NT2/D1 (cell line): ENCODE measurements at regions not wholly inside any gene's neighbourhood (a gene's known extent, or its start where the extent isn't known, plus 50 kb on each side); places are given as distances from the start of the nearest gene placed in this dataset.

Source experiments
- DNase-seq: peaks from one replicate; pipeline ENCODE4 v3.0.0-alpha.2; 2011; ENCODE audit warnings: low read depth, low spot score
- H3K27me3 ChIP-seq: 2 replicates; pipeline ENCODE4 v1.6.0; 2011; ENCODE audit warnings: mild to moderate bottlenecking; ENCODE audit not compliant: insufficient read length, insufficient read depth
- H3K36me3 ChIP-seq: 2 replicates; pipeline ENCODE4 v1.6.1; 2011; ENCODE audit warnings: mild to moderate bottlenecking, low read length, mixed read lengths; ENCODE audit not compliant: insufficient read depth, insufficient read length
- H3K4me1 ChIP-seq: 2 replicates; pipeline ENCODE4 v1.5.1; 2011; ENCODE audit not compliant: insufficient read depth, insufficient read length
- H3K4me3 ChIP-seq: 2 replicates; pipeline ENCODE4 v1.5.1; 2011; ENCODE audit warnings: low read depth; ENCODE audit not compliant: insufficient read length
- H3K9ac ChIP-seq: 2 replicates; pipeline ENCODE4 v1.6.0; 2011; ENCODE audit warnings: low read depth; ENCODE audit not compliant: insufficient read length
- H3K9me3 ChIP-seq: 2 replicates; pipeline ENCODE4 v1.5.1; 2011; ENCODE audit warnings: mild to moderate bottlenecking, low read length; ENCODE audit not compliant: insufficient read depth
- SUZ12 ChIP-seq: IDR thresholded peaks from 2 replicates; pipeline ENCODE4 v1.6.1; 2011; ENCODE audit not compliant: insufficient read length, insufficient read depth; ENCODE audit errors: extremely low read depth
- YY1 ChIP-seq: IDR thresholded peaks from 2 replicates; pipeline ENCODE4 v1.6.1; 2011; ENCODE audit not compliant: insufficient read length, insufficient read depth
- ZNF274 ChIP-seq: IDR thresholded peaks from 2 replicates; pipeline ENCODE4 v1.6.1; 2011; ENCODE audit warnings: mild to moderate bottlenecking, low read depth, low read length

DNA sequence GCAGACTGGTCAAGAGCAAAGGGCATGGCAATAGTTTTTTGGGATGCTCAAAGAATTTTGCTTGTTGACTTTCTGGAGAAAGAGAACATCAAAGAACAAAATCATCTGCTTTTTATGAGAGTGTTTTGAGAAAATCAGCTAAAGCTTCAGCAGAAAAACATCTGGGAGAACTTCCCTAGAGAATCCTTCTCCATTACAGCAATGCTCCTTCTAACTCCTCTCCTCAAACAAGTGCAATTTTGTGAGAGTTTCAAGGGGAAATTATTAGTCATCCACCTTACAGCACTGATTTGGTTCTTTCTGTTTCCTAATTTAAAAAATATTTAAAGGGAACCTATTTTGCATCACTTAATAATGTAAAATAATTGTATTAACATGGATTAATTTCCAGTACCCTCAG is 226.9 kb upstream of the NXPH2 start:
- no peaks in the 10 kb centered on the region for H3K36me3 ChIP-seq
- DNase-seq: no peak
- H3K27me3 ChIP-seq: no peaks in the 10 kb centered on the region
- no peak overlapping the region for H3K4me3 ChIP-seq
- no peaks in the 10 kb centered on the region for H3K9me3 ChIP-seq
- no peaks in the 10 kb centered on the region for H3K4me1 ChIP-seq
- no peak overlapping the region for H3K9ac ChIP-seq
- TF ChIP-seq ZNF274: no peak
- TF ChIP-seq SUZ12: no peak
- TF ChIP-seq YY1: no peak

DNA sequence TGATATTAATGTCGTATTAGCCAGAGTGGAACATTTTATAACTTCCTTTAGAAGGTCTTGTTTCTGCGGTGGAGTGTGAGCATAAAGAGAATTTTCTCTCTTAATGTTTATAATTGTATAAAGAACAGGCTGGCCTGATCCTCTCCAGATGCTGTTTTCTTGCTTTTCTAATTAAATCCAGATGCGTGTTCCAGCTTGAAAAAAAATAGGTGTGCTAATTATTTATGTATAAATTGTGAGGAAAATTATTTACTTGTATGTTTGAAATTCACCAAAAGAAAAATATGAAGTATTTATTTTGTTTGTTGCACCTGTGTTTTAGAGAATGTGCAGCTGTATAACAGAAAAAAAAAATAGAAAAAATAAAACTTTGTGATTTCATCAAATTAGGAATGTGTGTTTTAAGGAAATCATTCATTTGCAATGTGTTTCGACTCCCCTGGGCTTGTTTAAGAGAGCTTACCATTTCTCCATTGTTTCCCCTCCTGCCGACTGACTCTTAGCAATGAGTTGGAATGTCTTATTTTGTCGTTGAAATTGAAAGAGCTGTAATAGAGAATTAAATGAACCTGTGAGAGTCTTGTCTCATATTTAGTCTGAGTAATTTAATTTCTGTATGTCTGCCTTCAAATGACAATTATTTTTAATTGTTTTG is 220.1 kb upstream of the NXPH2 start:
- Histone ChIP-seq H3K9me3 (no peaks in the 10 kb centered on the region), H3K4me1 (no peaks in the 10 kb centered on the region), H3K36me3 (no peaks in the 10 kb centered on the region), H3K27me3 (no peaks in the 10 kb centered on the region), H3K4me3 (no peak overlapping the region), H3K9ac (no peak overlapping the region)
- peak; percentile 6 for DNase-seq
- TF ChIP-seq ZNF274: no peak
- TF ChIP-seq YY1: no peak
- TF ChIP-seq SUZ12: no peak

GRCh38 chr2:138997856-138998517 is 217.8 kb upstream of the NXPH2 start:
- H3K36me3 ChIP-seq: no peaks in the 10 kb centered on the region
- TF ChIP-seq SUZ12: no peak
- no peaks in the 10 kb centered on the region for H3K27me3 ChIP-seq
- no peak for DNase-seq
- H3K9ac ChIP-seq: no peak overlapping the region
- H3K4me3 ChIP-seq: no peak overlapping the region
- no peaks in the 10 kb centered on the region for H3K9me3 ChIP-seq
- H3K4me1 ChIP-seq: no peaks in the 10 kb centered on the region

DNA sequence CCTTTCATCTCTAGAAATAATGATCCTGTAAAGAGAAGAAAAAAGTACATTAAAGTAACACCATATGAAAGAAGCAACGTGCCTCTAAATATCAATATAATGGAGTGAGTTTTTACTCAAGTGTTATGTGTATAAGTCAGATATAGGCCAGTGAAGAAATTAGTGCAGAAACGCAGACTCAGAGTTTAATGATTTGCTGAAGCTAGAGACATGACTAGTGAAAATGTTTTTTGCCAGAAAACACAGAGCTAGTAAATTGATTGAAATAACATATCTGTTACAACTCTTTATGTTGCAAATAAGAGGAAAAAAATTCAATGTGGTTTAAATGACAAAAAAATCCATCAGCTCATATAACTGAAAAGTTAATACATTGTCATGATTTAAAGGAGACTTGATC is 217.2 kb upstream of the NXPH2 start:
- Histone ChIP-seq H3K9ac (no peak overlapping the region), H3K27me3 (no peaks in the 10 kb centered on the region), H3K36me3 (no peaks in the 10 kb centered on the region), H3K9me3 (no peaks in the 10 kb centered on the region), H3K4me1 (no peaks in the 10 kb centered on the region), H3K4me3 (no peak overlapping the region)
- DNase-seq: no peak
- TF ChIP-seq SUZ12: no peak
- no peak for TF ChIP-seq ZNF274

DNA sequence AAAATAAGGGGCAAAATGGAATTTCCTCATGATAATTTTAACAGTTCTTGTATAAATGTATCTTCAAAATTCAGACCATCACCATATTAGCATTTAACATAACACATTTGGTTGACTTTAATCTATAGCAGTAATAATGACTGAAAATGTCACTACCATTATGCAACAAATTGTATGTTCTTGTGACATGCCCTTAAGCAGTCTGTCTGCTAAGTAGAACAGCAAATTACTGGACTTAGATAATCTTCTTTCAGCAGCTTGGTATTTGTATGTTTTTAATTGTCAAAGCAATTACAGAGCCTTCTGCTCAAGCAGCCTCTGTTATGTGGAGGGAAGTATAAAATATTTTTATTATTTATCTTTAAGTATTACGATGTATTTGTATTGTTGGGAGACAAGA is 214.3 kb upstream of the NXPH2 start:
- no peak for DNase-seq
- no peak overlapping the region for H3K4me3 ChIP-seq
- no peaks in the 10 kb centered on the region for H3K9me3 ChIP-seq
- no peaks in the 10 kb centered on the region for H3K36me3 ChIP-seq
- no peaks in the 10 kb centered on the region for H3K4me1 ChIP-seq
- TF ChIP-seq ZNF274: no peak
- TF ChIP-seq YY1: no peak
- no peaks in the 10 kb centered on the region for H3K27me3 ChIP-seq
- no peak overlapping the region for H3K9ac ChIP-seq

- Histone ChIP-seq H3K9me3 (0 out of 2 replicates have a peak, but pooled peaks cover 5% of the 10 kb centered on the region), H3K4me1 (no peaks in the 10 kb centered on the region), H3K36me3 (no peaks in the 10 kb centered on the region), H3K9ac (no peak overlapping the region), H3K4me3 (no peak overlapping the region), H3K27me3 (no peaks in the 10 kb centered on the region)
- DNase-seq: no peak
- no peak for TF ChIP-seq ZNF274
- TF ChIP-seq SUZ12: no peak
- no peak for TF ChIP-seq YY1
These were observed 205.7 kb upstream of the NXPH2 start for GRCh38 chr2:138985881-138986280.

DNA sequence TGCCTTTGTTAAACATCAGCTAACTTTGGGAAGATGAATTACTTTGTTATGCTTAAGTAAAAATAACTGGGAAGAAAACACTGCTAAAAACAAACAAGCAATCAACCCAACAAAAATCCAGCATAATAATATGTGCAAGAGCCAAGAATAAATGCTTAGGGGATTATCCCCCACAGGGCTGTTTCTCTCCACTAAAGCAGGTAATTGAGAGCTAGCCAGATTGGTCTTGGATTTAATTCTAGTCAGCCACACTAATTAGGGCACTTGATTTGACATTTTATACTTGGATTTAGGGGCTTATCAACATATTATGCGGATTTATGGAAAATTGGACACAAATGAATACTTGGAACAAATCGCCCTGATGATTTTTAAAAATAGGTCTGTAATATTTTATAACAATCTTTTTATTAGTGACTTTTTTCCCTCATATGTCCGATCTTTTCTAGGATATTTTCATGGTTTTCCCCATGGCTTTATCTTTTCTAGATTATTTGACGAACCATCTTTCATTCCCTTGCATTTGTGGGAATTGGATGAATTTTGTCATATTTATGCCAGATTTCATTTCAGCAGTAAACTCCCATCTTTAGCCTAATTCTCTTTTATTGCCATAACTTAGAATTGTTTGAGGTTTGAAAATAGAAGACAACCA is 199.1 kb upstream of the NXPH2 start:
- DNase-seq: no peak
- Histone ChIP-seq H3K9ac (no peak overlapping the region), H3K36me3 (no peaks in the 10 kb centered on the region), H3K27me3 (no peaks in the 10 kb centered on the region), H3K9me3 (no peaks in the 10 kb centered on the region), H3K4me3 (no peak overlapping the region), H3K4me1 (no peaks in the 10 kb centered on the region)
- no peak for TF ChIP-seq SUZ12
- no peak for TF ChIP-seq ZNF274
- TF ChIP-seq YY1: no peak
